ENCODE measurements at regions not wholly inside any gene's neighbourhood (a gene's known extent, or its start where the extent isn't known, plus 50 kb on each side); places are given as distances from the start of the nearest gene placed in this dataset.

DNA sequence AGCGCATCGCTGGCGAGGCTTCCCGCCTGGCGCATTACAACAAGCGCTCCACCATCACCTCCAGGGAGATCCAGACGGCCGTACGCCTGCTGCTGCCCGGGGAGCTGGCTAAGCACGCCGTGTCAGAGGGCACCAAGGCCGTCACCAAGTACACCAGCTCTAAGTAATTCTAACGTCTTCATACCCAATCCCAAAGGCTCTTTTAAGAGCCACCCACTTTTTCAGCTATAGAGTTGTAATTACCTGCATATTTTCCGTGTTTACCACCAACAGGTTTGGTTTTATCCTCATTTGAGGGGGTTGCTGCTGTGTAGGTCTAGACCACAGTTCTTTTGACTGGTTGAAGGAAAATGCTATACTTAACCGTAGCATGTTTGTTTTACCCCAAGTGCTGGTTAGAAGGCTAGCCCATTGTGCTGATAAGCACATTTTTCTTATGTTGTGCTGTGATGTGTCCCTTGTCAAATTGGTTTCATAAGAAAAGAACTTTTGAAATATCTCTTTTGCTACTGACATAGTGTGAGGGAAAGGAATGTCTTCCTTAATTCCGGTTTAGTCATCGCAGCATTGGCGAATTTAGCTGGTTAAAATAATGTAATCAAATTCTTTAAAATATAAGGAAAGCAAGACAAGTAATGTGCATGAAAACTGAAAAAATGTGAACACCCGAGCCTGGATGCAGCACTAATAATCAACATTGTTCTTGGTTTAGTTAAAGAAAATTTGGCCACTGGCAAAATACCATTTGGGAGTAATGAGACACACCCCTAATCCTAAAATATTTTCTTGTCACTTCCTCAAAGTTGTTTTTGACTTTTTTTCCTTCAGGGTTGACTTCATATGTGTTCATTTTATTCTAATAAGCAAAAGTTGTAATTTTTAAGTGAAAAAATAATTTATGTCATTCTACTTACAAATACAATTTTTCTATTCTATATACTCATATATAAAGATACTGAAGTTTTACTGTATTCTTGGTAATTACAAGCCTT lies 112.8 kb downstream of the HFE start:
- TF ChIP-seq, protein P1, sequence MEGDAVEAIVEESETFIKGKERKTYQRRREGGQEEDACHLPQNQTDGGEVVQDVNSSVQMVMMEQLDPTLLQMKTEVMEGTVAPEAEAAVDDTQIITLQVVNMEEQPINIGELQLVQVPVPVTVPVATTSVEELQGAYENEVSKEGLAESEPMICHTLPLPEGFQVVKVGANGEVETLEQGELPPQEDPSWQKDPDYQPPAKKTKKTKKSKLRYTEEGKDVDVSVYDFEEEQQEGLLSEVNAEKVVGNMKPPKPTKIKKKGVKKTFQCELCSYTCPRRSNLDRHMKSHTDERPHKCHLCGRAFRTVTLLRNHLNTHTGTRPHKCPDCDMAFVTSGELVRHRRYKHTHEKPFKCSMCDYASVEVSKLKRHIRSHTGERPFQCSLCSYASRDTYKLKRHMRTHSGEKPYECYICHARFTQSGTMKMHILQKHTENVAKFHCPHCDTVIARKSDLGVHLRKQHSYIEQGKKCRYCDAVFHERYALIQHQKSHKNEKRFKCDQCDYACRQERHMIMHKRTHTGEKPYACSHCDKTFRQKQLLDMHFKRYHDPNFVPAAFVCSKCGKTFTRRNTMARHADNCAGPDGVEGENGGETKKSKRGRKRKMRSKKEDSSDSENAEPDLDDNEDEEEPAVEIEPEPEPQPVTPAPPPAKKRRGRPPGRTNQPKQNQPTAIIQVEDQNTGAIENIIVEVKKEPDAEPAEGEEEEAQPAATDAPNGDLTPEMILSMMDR (IDR thresholded peaks at IDR 0.05): no peak
- TF ChIP-seq EZH2 (IDR thresholded peaks at IDR 0.05; ENCODE audit: borderline replicate concordance, insufficient read depth, low read depth, low read length, poor library complexity, severe bottlenecking): no peak

All from B cell (primary cell).